ENCODE measurements at regions not wholly inside any gene's neighbourhood (a gene's known extent, or its start where the extent isn't known, plus 50 kb on each side); places are given as distances from the start of the nearest gene placed in this dataset.

DNA sequence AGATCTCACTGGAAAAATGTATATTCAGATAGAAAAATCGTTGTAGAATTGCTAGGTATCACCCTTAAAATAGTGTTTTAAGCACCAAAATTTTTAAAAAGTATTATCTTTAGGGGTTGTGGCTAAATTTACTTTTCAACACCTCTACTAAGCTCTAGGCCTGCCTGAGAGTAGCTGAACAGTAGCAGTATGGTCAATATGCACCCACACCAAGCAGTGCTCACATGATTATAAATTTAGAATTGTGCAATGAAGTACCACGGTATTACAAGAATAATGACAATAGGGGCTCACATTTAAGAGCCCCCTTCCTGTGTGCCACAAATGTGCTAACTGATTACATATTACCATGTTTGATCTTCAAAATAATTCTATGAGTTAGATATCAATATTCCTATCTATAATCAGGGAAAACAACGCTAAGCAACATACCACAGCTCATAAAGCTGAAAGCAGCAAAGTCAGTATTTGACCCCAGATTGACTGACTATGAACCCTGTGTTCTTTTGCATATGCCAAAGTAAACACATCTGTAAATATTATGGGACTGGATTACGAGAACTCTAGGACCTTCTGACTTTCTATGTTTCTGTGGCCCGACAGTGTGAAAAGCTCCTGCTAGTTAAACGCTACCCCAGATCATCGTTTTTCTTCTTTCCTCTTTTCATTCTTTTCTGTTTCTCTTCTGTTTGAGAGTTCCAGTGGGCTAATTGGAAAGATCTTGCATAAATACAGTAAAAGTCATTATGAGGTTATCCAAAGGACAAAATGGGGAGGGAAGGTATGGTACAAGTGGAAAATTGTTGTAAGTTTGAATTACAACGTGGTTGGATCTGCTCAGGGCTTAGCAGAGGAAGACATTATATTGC, 201.1 kb upstream of the C1orf87 start:
- no peaks in the 10 kb centered on the region for H3K9me3 ChIP-seq
- no peaks in the 10 kb centered on the region for H3K27me3 ChIP-seq
- no peak overlapping the region for H3K4me3 ChIP-seq (ENCODE audit: low read depth, low read length)
- H3K4me1 ChIP-seq: 0 out of 2 replicates have a peak, but pooled peaks cover under 1% of the 10 kb centered on the region
- no peak for DNase-seq
- TF ChIP-seq, protein P1, sequence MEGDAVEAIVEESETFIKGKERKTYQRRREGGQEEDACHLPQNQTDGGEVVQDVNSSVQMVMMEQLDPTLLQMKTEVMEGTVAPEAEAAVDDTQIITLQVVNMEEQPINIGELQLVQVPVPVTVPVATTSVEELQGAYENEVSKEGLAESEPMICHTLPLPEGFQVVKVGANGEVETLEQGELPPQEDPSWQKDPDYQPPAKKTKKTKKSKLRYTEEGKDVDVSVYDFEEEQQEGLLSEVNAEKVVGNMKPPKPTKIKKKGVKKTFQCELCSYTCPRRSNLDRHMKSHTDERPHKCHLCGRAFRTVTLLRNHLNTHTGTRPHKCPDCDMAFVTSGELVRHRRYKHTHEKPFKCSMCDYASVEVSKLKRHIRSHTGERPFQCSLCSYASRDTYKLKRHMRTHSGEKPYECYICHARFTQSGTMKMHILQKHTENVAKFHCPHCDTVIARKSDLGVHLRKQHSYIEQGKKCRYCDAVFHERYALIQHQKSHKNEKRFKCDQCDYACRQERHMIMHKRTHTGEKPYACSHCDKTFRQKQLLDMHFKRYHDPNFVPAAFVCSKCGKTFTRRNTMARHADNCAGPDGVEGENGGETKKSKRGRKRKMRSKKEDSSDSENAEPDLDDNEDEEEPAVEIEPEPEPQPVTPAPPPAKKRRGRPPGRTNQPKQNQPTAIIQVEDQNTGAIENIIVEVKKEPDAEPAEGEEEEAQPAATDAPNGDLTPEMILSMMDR (IDR thresholded peaks at IDR 0.05; ENCODE audit: low read depth, low read length): no peak
- H3K36me3 ChIP-seq: no peaks in the 10 kb centered on the region

DNA sequence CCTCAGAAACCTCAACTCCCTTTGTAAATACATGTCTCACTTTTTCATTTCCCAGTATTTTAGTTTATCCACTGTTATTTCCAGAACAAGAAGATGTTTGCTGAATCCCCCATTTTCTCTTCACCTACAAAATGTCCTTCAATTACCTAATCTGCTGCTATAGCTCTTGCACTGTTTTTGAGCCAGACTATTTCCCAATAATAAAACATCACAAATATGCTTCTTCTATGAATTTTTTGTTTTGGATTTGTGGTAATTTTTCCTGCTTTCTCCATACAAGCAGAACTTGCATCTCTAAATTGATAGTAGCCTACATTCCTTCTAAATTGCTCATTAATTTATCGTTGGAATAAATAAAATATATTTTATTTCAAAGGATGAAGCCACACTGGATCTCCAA, 199.6 kb upstream of the C1orf87 start:
- Histone ChIP-seq H3K9me3 (no peaks in the 10 kb centered on the region), H3K36me3 (no peaks in the 10 kb centered on the region), H3K4me1 (no peaks in the 10 kb centered on the region), H3K27me3 (no peaks in the 10 kb centered on the region), H3K4me3 (ENCODE audit: low read depth, low read length) (no peak overlapping the region)
- TF ChIP-seq, protein P1 (IDR thresholded peaks at IDR 0.05; ENCODE audit: low read depth, low read length): no peak
- DNase-seq: no peak

DNA sequence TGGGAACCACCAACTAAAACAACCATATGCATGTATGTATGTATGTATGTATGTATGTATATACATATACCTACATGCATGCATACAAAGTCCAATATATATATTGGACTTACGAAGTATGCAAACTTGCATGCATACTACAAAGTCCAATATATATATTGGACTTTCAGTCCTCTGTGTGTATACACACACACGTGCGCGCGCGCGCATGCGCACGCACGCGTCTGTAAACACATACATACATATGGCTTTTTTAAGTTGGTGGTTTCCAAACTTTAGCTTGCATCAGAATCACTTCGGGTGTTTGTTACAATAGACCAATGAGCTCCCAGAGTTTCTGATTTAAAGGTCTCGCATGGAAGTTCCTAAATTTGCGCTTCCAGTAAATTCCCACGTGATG, 197.5 kb upstream of the C1orf87 start:
- no peaks in the 10 kb centered on the region for H3K36me3 ChIP-seq
- H3K9me3 ChIP-seq: no peaks in the 10 kb centered on the region
- DNase-seq: no peak
- TF ChIP-seq, protein P1 (IDR thresholded peaks at IDR 0.05; ENCODE audit: low read depth, low read length): no peak
- no peak overlapping the region for H3K4me3 ChIP-seq (ENCODE audit: low read depth, low read length)
- H3K27me3 ChIP-seq: no peaks in the 10 kb centered on the region
- H3K4me1 ChIP-seq: no peaks in the 10 kb centered on the region

DNA sequence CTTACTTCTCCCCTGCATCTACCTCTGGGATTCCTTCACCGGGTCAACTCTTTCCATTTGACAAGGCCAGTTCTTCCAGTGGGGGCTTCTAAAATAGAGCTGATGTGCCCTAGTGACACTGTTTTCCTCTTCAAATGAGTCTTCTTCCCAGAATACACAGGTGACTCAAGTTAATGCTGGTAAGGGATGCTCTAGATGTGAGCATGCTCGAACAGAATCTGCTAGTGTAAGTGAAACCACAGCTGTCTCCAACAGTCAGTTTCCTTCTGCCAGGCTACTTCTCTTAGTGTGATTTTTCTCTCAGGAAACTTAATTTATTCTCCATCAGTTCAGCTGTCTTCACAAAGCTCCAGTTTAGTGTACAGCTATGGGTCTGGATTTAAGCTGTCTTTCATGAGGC, 194.9 kb upstream of the C1orf87 start:
- TF ChIP-seq, protein P1 (IDR thresholded peaks at IDR 0.05; ENCODE audit: low read depth, low read length): no peak
- Histone ChIP-seq H3K4me1 (no peaks in the 10 kb centered on the region), H3K27me3 (no peaks in the 10 kb centered on the region), H3K36me3 (no peaks in the 10 kb centered on the region), H3K9me3 (no peaks in the 10 kb centered on the region), H3K4me3 (ENCODE audit: low read depth, low read length) (no peak overlapping the region)
- DNase-seq: no peak

DNA sequence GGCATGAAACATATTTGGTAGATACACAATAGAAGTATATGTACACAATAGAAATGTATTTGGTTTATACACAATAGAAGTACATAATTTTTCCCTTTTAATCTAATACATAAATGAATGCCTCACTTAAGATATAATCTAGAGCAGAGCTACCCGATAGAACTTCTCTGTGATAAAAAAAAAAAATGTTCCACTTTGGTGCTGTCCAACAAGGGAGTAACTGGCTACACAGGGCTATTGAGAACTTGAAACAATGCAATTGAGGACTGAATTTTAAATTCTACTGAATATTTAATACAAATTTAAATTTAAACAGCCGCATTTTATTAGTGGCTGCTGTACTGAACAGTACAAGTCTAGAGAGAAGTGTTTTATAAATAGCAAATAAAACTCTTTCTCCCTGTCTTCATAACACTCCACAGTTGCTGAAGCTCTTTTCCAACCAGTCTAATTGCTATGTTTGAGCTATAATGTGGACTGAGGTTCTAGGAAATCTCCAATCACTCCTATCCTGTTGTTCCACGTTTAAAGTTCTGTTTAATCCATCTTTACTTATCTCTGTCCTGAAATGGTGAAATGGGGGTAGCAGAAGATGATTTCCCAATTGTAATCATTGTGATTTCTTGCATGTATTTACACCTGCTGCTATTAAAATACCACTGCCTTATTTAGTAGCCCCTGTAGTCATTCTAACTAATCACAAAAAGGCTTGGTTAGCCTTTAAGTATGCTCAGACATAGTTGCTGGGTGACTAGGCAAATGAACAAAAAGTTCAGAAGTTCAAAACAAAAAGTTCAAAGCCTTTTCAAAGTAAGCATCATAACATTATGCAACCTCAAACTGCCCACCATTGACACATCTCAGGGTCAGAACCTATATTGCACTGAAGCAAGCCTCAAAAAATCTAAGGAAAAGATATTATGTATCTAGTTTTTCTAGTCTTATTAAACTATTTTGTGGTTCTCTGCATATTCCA, 192.3 kb upstream of the C1orf87 start:
- Histone ChIP-seq H3K36me3 (no peaks in the 10 kb centered on the region), H3K27me3 (no peaks in the 10 kb centered on the region), H3K4me3 (ENCODE audit: low read depth, low read length) (no peak overlapping the region), H3K4me1 (no peaks in the 10 kb centered on the region), H3K9me3 (no peaks in the 10 kb centered on the region)
- TF ChIP-seq, protein P1 (IDR thresholded peaks at IDR 0.05; ENCODE audit: low read depth, low read length): no peak
- DNase-seq: no peak
